BJ (cell line): ENCODE measurements at regions not wholly inside any gene's neighbourhood (a gene's known extent, or its start where the extent isn't known, plus 50 kb on each side); places are given as distances from the start of the nearest gene placed in this dataset.

Experiments
- CTCF ChIA-PET: fragments of 350-600 bp; formaldehyde crosslinking; extraction: SDS; loops from one replicate; lab custom pipeline; 2021; ENCODE audit warnings: antibody characterized with exemption, inconsistent platforms; lab: Yijun Ruan, JAX
- POLR2A ChIA-PET: fragments of 300-600 bp; sonication (Branson Sonifier 250); formaldehyde crosslinking; extraction: SDS; loops from one replicate; lab custom pipeline; 2021; ENCODE audit warnings: antibody characterized with exemption; lab: Charles Lee
- DNase-seq: peaks from one replicate; pipeline ENCODE4 v3.0.0-alpha.2; 2011; ENCODE audit warnings: low read depth
- H3K27me3 ChIP-seq: 2 replicates; pipeline ENCODE4 v1.6.0; 2011; ENCODE audit warnings: low read length; ENCODE audit not compliant: control insufficient read depth, insufficient read depth
- H3K36me3 ChIP-seq: 2 replicates; pipeline ENCODE4 v1.5.1; 2011; ENCODE audit warnings: low read length; ENCODE audit not compliant: control insufficient read depth, insufficient read depth
- H3K4me3 ChIP-seq: 2 replicates; pipeline ENCODE4 v1.5.1; 2011; ENCODE audit warnings: low read depth, mild to moderate bottlenecking, control low read depth, low read length
- CTCF ChIP-seq: IDR thresholded peaks from 2 replicates; pipeline ENCODE4 v1.5.1; 2011; ENCODE audit warnings: low read depth, mild to moderate bottlenecking, control low read depth, inconsistent platforms, low read length, moderate library complexity; ENCODE audit not compliant: insufficient read depth

- no peak for DNase-seq
- H3K27me3 ChIP-seq = no peaks in the 10 kb centered on the region
- ChIA-PET POLR2A (no interaction called here), CTCF (no interaction called here)
- no peak overlapping the region for H3K4me3 ChIP-seq
- no peaks in the 10 kb centered on the region for H3K36me3 ChIP-seq
- TF ChIP-seq CTCF = no peak
Measured at GRCh38 chr15:39444735-39445470, 136.0 kb upstream of the THBS1 start.

GRCh38 chr15:39445931-39446330 is 134.9 kb upstream of the THBS1 start:
- POLR2A ChIA-PET = no interaction called here
- no peaks in the 10 kb centered on the region for H3K27me3 ChIP-seq
- no peaks in the 10 kb centered on the region for H3K36me3 ChIP-seq
- H3K4me3 ChIP-seq = no peak overlapping the region
- no peak for DNase-seq
- TF ChIP-seq CTCF = no peak
- CTCF ChIA-PET = no interaction called here

GRCh38 chr15:39447346-39447745 is 133.5 kb upstream of the THBS1 start:
- TF ChIP-seq CTCF = no peak
- H3K36me3 ChIP-seq = no peaks in the 10 kb centered on the region
- CTCF ChIA-PET = no interaction called here
- POLR2A ChIA-PET = no interaction called here
- H3K27me3 ChIP-seq = no peaks in the 10 kb centered on the region
- H3K4me3 ChIP-seq = no peak overlapping the region
- DNase-seq = no peak

- ChIA-PET CTCF (interaction anchor here (0.6 kb wide), 1 partner anchor 18 kb away, joined by 5 read pairs; no protein-coding TSS in a partner anchor), POLR2A (no interaction called here)
- H3K36me3 ChIP-seq = no peaks in the 10 kb centered on the region
- TF ChIP-seq CTCF = no peak
- no peaks in the 10 kb centered on the region for H3K27me3 ChIP-seq
- no peak for DNase-seq
- no peak overlapping the region for H3K4me3 ChIP-seq
Measured at GRCh38 chr15:39447881-39448280, 133.0 kb upstream of the THBS1 start.

GRCh38 chr15:39448409-39448808 is 132.5 kb upstream of the THBS1 start:
- no peaks in the 10 kb centered on the region for H3K36me3 ChIP-seq

More at GRCh38 chr15:39448409-39448808, 132.5 kb upstream of the THBS1 start:
- DNase-seq = no peak
- ChIA-PET CTCF (interaction anchor here (0.6 kb wide), 1 partner anchor 18 kb away, joined by 5 read pairs; no protein-coding TSS in a partner anchor), POLR2A (no interaction called here)
- Histone ChIP-seq H3K4me3 (no peak overlapping the region), H3K27me3 (no peaks in the 10 kb centered on the region)
- no peak for TF ChIP-seq CTCF
